Esophagus squamous epithelium (tissue), 5 donors: ENCODE measurements at regions not wholly inside any gene's neighbourhood (a gene's known extent, or its start where the extent isn't known, plus 50 kb on each side); places are given as distances from the start of the nearest gene placed in this dataset.

Source experiments
- DNase-seq: peaks from one replicate; lab custom pipeline; 2025; lab: John Stamatoyannopoulos, UW
- H3K27ac ChIP-seq, 4 donors: fragments of 200-600 bp; sonication (generic); one replicate each; pipeline ENCODE4 v1.5.1; 2016 to 2019; ENCODE audit warnings: mild to moderate bottlenecking in 1 of 4
- H3K27me3 ChIP-seq, 4 donors: fragments of 200-600 bp; sonication (generic); 1 replicate in 3 of 4; 2 replicates in 1 of 4; pipeline versions ENCODE4 v1.5.1 to v1.6.0; 2017 to 2021; ENCODE audit warnings: antibody characterized with exemption in 1 of 4
- H3K36me3 ChIP-seq, 3 donors: fragments of 200-600 bp; sonication (generic); one replicate each; pipeline ENCODE4 v1.5.1; 2016 to 2019
- H3K4me1 ChIP-seq, 3 donors: fragments of 200-600 bp; sonication (generic); one replicate each; pipeline ENCODE4 v1.5.1; 2017 to 2019
- H3K4me3 ChIP-seq, 4 donors: fragments of 200-600 bp; sonication (generic); 1 replicate in 3 of 4; 2 replicates in 1 of 4; pipeline ENCODE4 v1.5.1; 2016 to 2019; ENCODE audit warnings: mild to moderate bottlenecking in 2 of 4, moderate library complexity in 1 of 4
- H3K9me3 ChIP-seq, 3 donors: fragments of 200-600 bp; sonication (generic); one replicate each; pipeline ENCODE4 v1.5.1; 2016 to 2019
- CTCF ChIP-seq, 6 experiments: fragments of 450-650 bp in 4 of 6; fragments of 200-600 bp in 2 of 6; sonication (generic) in 2 of 6; IDR thresholded peaks; one replicate each; pipeline ENCODE4 v1.5.1; 2016 to 2019; ENCODE audit warnings: antibody characterized with exemption in 6 of 6, mild to moderate bottlenecking in 4 of 6, moderate library complexity in 4 of 6
- POLR2A ChIP-seq, 4 donors: fragments of 450-650 bp; IDR thresholded peaks; one replicate each; pipeline ENCODE4 v1.6.1; 2017; ENCODE audit warnings: antibody characterized with exemption in 4 of 4, mild to moderate bottlenecking in 4 of 4, moderate library complexity in 3 of 4
- WGBS, 2 donors: methylation state at CpG; one replicate each; pipeline ENCODE4 v1.1.5; 2018; 5-methylcytosine and 5-hydroxymethylcytosine counted together
- intact Hi-C: fragments of 100-400 bp; cut with DNase I; formaldehyde crosslinking; loops from one replicate; pipeline ENCODE4 v1.15.0; 2022
- donor health status: DM: yes; HTN: yes; CAD: no.

GRCh38 chr5:88093765-88094164 lies 174.9 kb downstream of the TMEM161B start:
- H3K27me3 ChIP-seq = no peaks in the 10 kb centered on the region
- H3K4me1 ChIP-seq = no peaks in the 10 kb centered on the region
- H3K4me3 ChIP-seq = no peak overlapping the region
- TF ChIP-seq POLR2A (IDR thresholded peaks at IDR 0.05) (no peak), CTCF (IDR thresholded peaks at IDR 0.05) (no peak)
- no peaks in the 10 kb centered on the region for H3K36me3 ChIP-seq
- no peak overlapping the region for H3K27ac ChIP-seq
- 60 to 64% methylated on average over 3 of the region's 3 CpGs for WGBS, 2 donors
- intact Hi-C loops = no loop called here
- no peaks in the 10 kb centered on the region for H3K9me3 ChIP-seq
- DNase-seq = no peak

DNA sequence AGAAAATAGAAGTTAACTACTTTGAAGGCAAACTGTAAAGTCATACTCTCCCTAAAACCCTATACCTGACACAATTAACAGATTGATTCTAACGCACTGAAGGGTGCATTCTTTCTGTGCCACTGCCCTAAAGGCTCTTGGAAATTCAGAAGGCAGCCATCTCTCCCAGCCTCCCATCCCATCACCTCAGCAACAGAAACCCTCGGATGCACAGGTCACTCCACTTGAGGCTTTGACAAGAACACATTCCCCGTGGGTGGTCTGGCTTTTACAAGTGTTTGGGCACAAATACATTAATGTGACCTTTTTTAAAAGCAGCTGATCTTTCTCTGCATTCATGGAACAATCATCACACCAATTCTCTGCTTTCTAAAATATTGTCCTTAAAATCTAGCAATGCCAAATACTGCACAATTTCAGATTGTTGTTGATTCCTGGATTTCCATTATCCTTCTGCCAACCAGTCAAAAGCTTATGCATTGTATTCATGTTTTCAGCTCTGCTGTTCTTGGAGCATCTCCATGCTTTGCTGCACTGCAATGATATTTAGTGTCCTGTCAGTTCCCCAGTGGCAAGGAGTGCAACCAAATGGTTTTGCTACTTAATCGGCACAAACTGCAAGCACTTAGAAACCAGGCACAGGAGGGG lies 175.6 kb downstream of the TMEM161B start:
- Histone ChIP-seq H3K4me1 (no peaks in the 10 kb centered on the region), H3K36me3 (no peaks in the 10 kb centered on the region), H3K27me3 (no peaks in the 10 kb centered on the region), H3K4me3 (no peak overlapping the region), H3K27ac (no peak overlapping the region), H3K9me3 (no peaks in the 10 kb centered on the region)
- TF ChIP-seq CTCF (IDR thresholded peaks at IDR 0.05) (no peak), POLR2A (IDR thresholded peaks at IDR 0.05) (no peak)
- WGBS, 2 donors = 36 to 46% methylated on average over 4 of the region's 4 CpGs
- no peak for DNase-seq
- intact Hi-C loops = no loop called here

DNA sequence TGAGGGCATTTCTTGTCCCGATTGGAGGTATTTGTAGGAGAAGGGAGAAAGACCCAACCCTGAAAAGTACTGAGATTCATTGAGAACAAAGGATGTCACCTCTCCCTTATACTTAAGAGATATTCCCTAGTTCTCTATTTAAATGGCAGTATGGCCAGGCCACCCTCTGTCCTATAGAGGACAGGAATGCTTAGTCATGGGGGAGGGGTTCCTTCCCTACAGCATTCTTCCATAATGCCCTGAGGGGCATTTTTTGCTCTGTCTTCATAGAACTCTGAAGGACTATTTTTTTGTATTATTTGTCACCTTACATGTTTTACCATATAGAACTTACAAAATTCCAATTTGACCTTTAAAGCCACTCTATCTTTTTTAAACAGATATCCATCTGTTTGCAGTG lies 176.3 kb downstream of the TMEM161B start:
- no peak for DNase-seq
- no peaks in the 10 kb centered on the region for H3K27me3 ChIP-seq
- 25 to 33% methylated on average over 1 of the region's 1 CpG for WGBS, 2 donors
- H3K36me3 ChIP-seq = no peaks in the 10 kb centered on the region
- H3K4me3 ChIP-seq = no peak overlapping the region
- intact Hi-C loops = no loop called here
- H3K9me3 ChIP-seq = no peaks in the 10 kb centered on the region
- no peak for TF ChIP-seq CTCF (IDR thresholded peaks at IDR 0.05)
- no peak for TF ChIP-seq POLR2A (IDR thresholded peaks at IDR 0.05)
- H3K4me1 ChIP-seq = no peaks in the 10 kb centered on the region
- H3K27ac ChIP-seq = no peak overlapping the region

GRCh38 chr5:88090506-88090905 lies 178.1 kb downstream of the TMEM161B start:
- Histone ChIP-seq H3K4me3 (no peak overlapping the region), H3K9me3 (no peaks in the 10 kb centered on the region), H3K27me3 (no peaks in the 10 kb centered on the region), H3K36me3 (no peaks in the 10 kb centered on the region), H3K27ac (no peak overlapping the region), H3K4me1 (no peaks in the 10 kb centered on the region)
- WGBS, 2 donors = 72 to 75% methylated on average over 1 to 2 of the region's 2 CpGs
- no peak for DNase-seq
- intact Hi-C loops = no loop called here
- TF ChIP-seq CTCF (IDR thresholded peaks at IDR 0.05) (no peak), POLR2A (IDR thresholded peaks at IDR 0.05) (no peak)

GRCh38 chr5:88089719-88090390 lies 178.8 kb downstream of the TMEM161B start:
- no peak overlapping the region for H3K27ac ChIP-seq
- H3K27me3 ChIP-seq = no peaks in the 10 kb centered on the region
- intact Hi-C loops = no loop called here
- H3K4me3 ChIP-seq = no peak overlapping the region
- whole genome bisulfite sequencing, 2 donors = 62 to 71% methylated on average over 6 to 7 of the region's 7 CpGs
- no peaks in the 10 kb centered on the region for H3K4me1 ChIP-seq
- H3K36me3 ChIP-seq = no peaks in the 10 kb centered on the region
- TF ChIP-seq POLR2A (IDR thresholded peaks at IDR 0.05) (no peak), CTCF (IDR thresholded peaks at IDR 0.05) (no peak)
- H3K9me3 ChIP-seq = no peaks in the 10 kb centered on the region
- no peak for DNase-seq
